ENCODE measurements at regions not wholly inside any gene's neighbourhood (a gene's known extent, or its start where the extent isn't known, plus 50 kb on each side); places are given as distances from the start of the nearest gene placed in this dataset.

DNA sequence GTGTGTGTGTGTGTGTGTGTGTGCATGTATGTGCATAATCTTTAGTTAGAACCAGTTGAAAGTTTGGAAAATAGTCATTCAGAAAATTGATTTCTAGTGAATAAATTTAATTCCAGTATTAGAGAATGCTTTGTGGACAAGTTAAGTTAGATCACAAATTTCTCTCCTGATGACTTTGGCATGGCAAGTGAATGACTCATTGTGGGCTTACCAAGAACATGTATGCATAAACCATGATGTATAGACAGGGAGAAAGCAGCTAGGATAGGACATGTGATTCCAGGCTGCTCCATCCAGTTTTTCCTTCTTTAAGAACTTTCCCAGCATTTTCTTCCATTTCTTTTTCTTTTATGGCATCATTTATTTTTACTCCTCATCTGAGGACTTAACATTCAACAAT lies 85.7 kb upstream of the SGCD start:
- TF ChIP-seq POLR2AphosphoS5 (IDR thresholded peaks at IDR 0.05) = no peak
- TF ChIP-seq, protein P1, sequence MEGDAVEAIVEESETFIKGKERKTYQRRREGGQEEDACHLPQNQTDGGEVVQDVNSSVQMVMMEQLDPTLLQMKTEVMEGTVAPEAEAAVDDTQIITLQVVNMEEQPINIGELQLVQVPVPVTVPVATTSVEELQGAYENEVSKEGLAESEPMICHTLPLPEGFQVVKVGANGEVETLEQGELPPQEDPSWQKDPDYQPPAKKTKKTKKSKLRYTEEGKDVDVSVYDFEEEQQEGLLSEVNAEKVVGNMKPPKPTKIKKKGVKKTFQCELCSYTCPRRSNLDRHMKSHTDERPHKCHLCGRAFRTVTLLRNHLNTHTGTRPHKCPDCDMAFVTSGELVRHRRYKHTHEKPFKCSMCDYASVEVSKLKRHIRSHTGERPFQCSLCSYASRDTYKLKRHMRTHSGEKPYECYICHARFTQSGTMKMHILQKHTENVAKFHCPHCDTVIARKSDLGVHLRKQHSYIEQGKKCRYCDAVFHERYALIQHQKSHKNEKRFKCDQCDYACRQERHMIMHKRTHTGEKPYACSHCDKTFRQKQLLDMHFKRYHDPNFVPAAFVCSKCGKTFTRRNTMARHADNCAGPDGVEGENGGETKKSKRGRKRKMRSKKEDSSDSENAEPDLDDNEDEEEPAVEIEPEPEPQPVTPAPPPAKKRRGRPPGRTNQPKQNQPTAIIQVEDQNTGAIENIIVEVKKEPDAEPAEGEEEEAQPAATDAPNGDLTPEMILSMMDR (IDR thresholded peaks at IDR 0.05 in 8 of 11, conservative IDR thresholded peaks at IDR 0.05 in 3 of 11) = no peak
- no peak for TF ChIP-seq POLR2A (IDR thresholded peaks at IDR 0.05)

All from spleen (tissue), 7 donors.